ENCODE measurements at regions not wholly inside any gene's neighbourhood (a gene's known extent, or its start where the extent isn't known, plus 50 kb on each side); places are given as distances from the start of the nearest gene placed in this dataset.

DNA sequence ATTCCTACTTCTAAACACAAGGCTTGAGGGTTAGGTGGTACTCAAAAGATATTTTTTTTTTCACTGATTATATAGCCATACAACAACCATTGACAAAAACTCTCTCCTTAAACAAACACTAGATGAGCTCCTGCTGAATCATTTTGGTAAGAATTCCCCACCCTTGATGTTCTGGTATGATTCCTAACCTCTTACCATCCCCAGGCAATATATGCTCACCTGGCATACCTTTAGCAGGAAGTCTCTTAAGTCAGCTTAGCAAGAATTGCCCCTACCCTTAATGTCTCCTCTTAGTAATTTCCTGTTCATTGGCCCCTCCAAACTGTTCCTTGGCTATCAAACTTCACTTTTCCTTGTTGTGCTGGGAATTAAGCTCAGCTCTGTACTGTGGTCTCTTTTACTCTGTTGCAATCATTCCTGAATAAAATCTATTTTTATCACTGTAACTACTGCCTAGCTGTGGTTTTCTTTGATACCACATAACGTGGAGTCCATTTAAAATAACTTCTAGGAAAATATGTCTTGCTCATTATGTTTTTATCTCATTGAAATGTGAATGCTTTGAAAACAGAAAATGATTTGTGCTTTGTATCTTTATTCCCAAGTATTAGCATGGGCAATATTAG is 712.6 kb downstream of the SLC16A7 start:
- Histone ChIP-seq H3K4me3 (no peak overlapping the region), H3K9ac (no peak overlapping the region), H3K9me3 (ENCODE audit: low read depth) (no peaks in the 10 kb centered on the region), H3K36me3 (ENCODE audit: low read depth) (no peaks in the 10 kb centered on the region), H3K4me2 (ENCODE audit: unreplicated experiment) (no peak overlapping the region), H3K79me2 (ENCODE audit: insufficient read depth) (no peaks in the 10 kb centered on the region), H4K20me1 (ENCODE audit: insufficient read depth) (no peaks in the 10 kb centered on the region), H3K27me3 (replicated peaks; ENCODE audit: insufficient read depth) (no peaks in the 10 kb centered on the region), H2AFZ (no peak overlapping the region), H3K4me1 (ENCODE audit: insufficient read depth) (no peaks in the 10 kb centered on the region), H3K9me2 (ENCODE audit: insufficient read depth) (no peaks in the 10 kb centered on the region), H3K27ac (no peak overlapping the region), H3F3A (ENCODE audit: insufficient read depth) (no peaks in the 10 kb centered on the region)
- DNase-seq = peak; percentile 14
- in situ Hi-C loops (cut with MboI) = no loop called here
- WGBS, 2 experiments (ENCODE audit: low coverage in 1 of 2, low lambda C conversion rate in 2 of 2, missing lambda C conversion rate in 2 of 2) = 8 to 20% methylated on average over 1 of the region's 1 CpG
- TF ChIP-seq EZH2phosphoT487 (IDR thresholded peaks at IDR 0.05; ENCODE audit: insufficient read depth, low read depth) (no peak), EZH2 (IDR thresholded peaks at IDR 0.05; ENCODE audit: insufficient read depth, poor library complexity, severe bottlenecking) (no peak)

- H3K36me3 ChIP-seq (ENCODE audit: low read depth) = no peaks in the 10 kb centered on the region
- H3K79me2 ChIP-seq (ENCODE audit: insufficient read depth) = no peaks in the 10 kb centered on the region
- H3K4me3 ChIP-seq = no peak overlapping the region
- DNase-seq = no peak
- no peaks in the 10 kb centered on the region for H3F3A ChIP-seq (ENCODE audit: insufficient read depth)
- H2AFZ ChIP-seq = peak overlapping the region; percentile 19; the same call in 1 of the 2 replicates
- H3K4me1 ChIP-seq (ENCODE audit: insufficient read depth) = no peaks in the 10 kb centered on the region
- H3K9me3 ChIP-seq (ENCODE audit: low read depth) = no peaks in the 10 kb centered on the region
- no peak overlapping the region for H3K27ac ChIP-seq
- TF ChIP-seq EZH2phosphoT487 (IDR thresholded peaks at IDR 0.05; ENCODE audit: insufficient read depth, low read depth) (no peak), EZH2 (IDR thresholded peaks at IDR 0.05; ENCODE audit: insufficient read depth, poor library complexity, severe bottlenecking) (no peak)
- H3K27me3 ChIP-seq (replicated peaks; ENCODE audit: insufficient read depth) = no peaks in the 10 kb centered on the region
- H3K9ac ChIP-seq = no peak overlapping the region
- WGBS, 2 experiments (ENCODE audit: low coverage in 1 of 2, low lambda C conversion rate in 2 of 2, missing lambda C conversion rate in 2 of 2) = 53 to 70% methylated on average over 2 of the region's 2 CpGs
- H4K20me1 ChIP-seq (ENCODE audit: insufficient read depth) = no peaks in the 10 kb centered on the region
- no peak overlapping the region for H3K4me2 ChIP-seq (ENCODE audit: unreplicated experiment)
- H3K9me2 ChIP-seq (ENCODE audit: insufficient read depth) = no peaks in the 10 kb centered on the region
- in situ Hi-C loops (cut with MboI) = no loop called here
These were observed 716.1 kb downstream of the SLC16A7 start for GRCh38 chr12:60311940-60312339.

GRCh38 chr12:60317361-60317760 is 721.5 kb downstream of the SLC16A7 start:
- Histone ChIP-seq H4K20me1 (ENCODE audit: insufficient read depth) (no peaks in the 10 kb centered on the region), H2AFZ (peak overlapping the region; percentile 58), H3K27ac (no peak overlapping the region), H3K9me3 (ENCODE audit: low read depth) (no peaks in the 10 kb centered on the region), H3K4me1 (ENCODE audit: insufficient read depth) (no peaks in the 10 kb centered on the region), H3K9me2 (ENCODE audit: insufficient read depth) (no peaks in the 10 kb centered on the region), H3F3A (ENCODE audit: insufficient read depth) (no peaks in the 10 kb centered on the region), H3K4me2 (ENCODE audit: unreplicated experiment) (no peak overlapping the region), H3K4me3 (no peak overlapping the region), H3K9ac (no peak overlapping the region), H3K79me2 (ENCODE audit: insufficient read depth) (no peaks in the 10 kb centered on the region), H3K36me3 (ENCODE audit: low read depth) (no peaks in the 10 kb centered on the region), H3K27me3 (replicated peaks; ENCODE audit: insufficient read depth) (no peaks in the 10 kb centered on the region)
- DNase-seq = no peak
- TF ChIP-seq EZH2phosphoT487 (IDR thresholded peaks at IDR 0.05; ENCODE audit: insufficient read depth, low read depth) (no peak), EZH2 (IDR thresholded peaks at IDR 0.05; ENCODE audit: insufficient read depth, poor library complexity, severe bottlenecking) (no peak)
- in situ Hi-C loops (cut with MboI) = no loop called here
- WGBS, 2 experiments (ENCODE audit: low coverage in 1 of 2, low lambda C conversion rate in 2 of 2, missing lambda C conversion rate in 2 of 2) = 67 to 81% methylated on average over 1 of the region's 1 CpG

DNA sequence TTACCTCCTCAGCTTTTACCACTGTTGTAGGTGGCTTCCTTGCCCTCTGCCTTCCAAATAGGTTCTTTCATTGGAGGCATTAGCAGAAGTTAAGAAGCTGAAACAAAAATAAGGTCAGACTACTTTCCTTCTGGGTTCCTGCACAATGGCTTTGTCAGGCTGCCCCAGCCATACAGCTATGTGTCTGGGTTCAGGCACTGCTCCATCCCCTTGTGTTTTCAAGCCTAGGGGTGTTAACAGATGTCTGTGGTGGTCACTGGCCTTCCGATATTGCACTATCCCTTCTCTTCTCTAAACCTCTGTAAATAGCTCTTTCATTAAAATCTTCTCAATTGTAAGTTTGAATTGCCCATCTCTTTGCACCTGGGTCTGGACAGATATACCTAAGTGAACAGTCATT is 728.9 kb downstream of the SLC16A7 start:
- no peak for TF ChIP-seq EZH2phosphoT487 (IDR thresholded peaks at IDR 0.05; ENCODE audit: insufficient read depth, low read depth)
- no peak for TF ChIP-seq EZH2 (IDR thresholded peaks at IDR 0.05; ENCODE audit: insufficient read depth, poor library complexity, severe bottlenecking)
- no peak for DNase-seq
- H4K20me1 ChIP-seq (ENCODE audit: insufficient read depth) = no peaks in the 10 kb centered on the region
- no peaks in the 10 kb centered on the region for H3F3A ChIP-seq (ENCODE audit: insufficient read depth)
- no peaks in the 10 kb centered on the region for H3K36me3 ChIP-seq (ENCODE audit: low read depth)
- H3K27me3 ChIP-seq (replicated peaks; ENCODE audit: insufficient read depth) = no peaks in the 10 kb centered on the region
- H3K9ac ChIP-seq = no peak overlapping the region
- H3K27ac ChIP-seq = no peak overlapping the region
- H3K4me3 ChIP-seq = no peak overlapping the region
- no peaks in the 10 kb centered on the region for H3K9me3 ChIP-seq (ENCODE audit: low read depth)
- H3K4me2 ChIP-seq (ENCODE audit: unreplicated experiment) = no peak overlapping the region
- 81 to 88% methylated on average over 1 of the region's 1 CpG for WGBS, 2 experiments (ENCODE audit: low coverage in 1 of 2, low lambda C conversion rate in 2 of 2, missing lambda C conversion rate in 2 of 2)
- in situ Hi-C loops (cut with MboI) = no loop called here
- H2AFZ ChIP-seq = no peak overlapping the region
- H3K79me2 ChIP-seq (ENCODE audit: insufficient read depth) = no peaks in the 10 kb centered on the region
- H3K9me2 ChIP-seq (ENCODE audit: insufficient read depth) = no peaks in the 10 kb centered on the region
- no peaks in the 10 kb centered on the region for H3K4me1 ChIP-seq (ENCODE audit: insufficient read depth)

DNA sequence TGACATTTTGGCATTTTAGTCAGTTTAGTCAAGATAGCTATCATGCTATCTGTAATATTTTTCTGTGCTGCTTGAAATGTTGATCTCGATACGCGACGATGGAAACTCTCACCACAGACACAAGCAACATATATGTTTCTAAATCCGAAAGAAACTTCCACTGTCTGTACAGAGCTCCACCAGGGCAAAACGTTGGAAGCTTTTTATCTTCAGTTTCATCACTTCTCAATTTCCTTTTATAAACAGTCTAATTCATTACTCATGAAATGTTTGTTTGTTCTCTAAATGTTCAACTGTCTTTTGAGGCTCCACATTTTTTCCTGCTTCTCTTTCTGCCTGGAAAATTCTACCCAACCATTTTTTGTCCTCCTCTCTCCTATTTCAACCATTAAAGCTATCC is 737.6 kb downstream of the SLC16A7 start:
- TF ChIP-seq EZH2 (IDR thresholded peaks at IDR 0.05; ENCODE audit: insufficient read depth, poor library complexity, severe bottlenecking) (no peak), EZH2phosphoT487 (IDR thresholded peaks at IDR 0.05; ENCODE audit: insufficient read depth, low read depth) (no peak)
- Histone ChIP-seq H4K20me1 (ENCODE audit: insufficient read depth) (no peaks in the 10 kb centered on the region), H3K27ac (no peak overlapping the region), H3K4me1 (ENCODE audit: insufficient read depth) (peaks cover 9% of the 10 kb centered on the region), H3K27me3 (replicated peaks; ENCODE audit: insufficient read depth) (no peaks in the 10 kb centered on the region), H3K4me3 (no peak overlapping the region), H3K9me3 (ENCODE audit: low read depth) (no peaks in the 10 kb centered on the region), H3K79me2 (ENCODE audit: insufficient read depth) (no peaks in the 10 kb centered on the region), H3K36me3 (ENCODE audit: low read depth) (no peaks in the 10 kb centered on the region), H3K9ac (no peak overlapping the region), H2AFZ (no peak overlapping the region), H3F3A (ENCODE audit: insufficient read depth) (no peaks in the 10 kb centered on the region), H3K4me2 (ENCODE audit: unreplicated experiment) (no peak overlapping the region), H3K9me2 (ENCODE audit: insufficient read depth) (no peaks in the 10 kb centered on the region)
- in situ Hi-C loops (cut with MboI) = no loop called here
- no peak for DNase-seq
- WGBS, 2 experiments (ENCODE audit: low coverage in 1 of 2, low lambda C conversion rate in 2 of 2, missing lambda C conversion rate in 2 of 2) = 71 to 73% methylated on average over 6 of the region's 6 CpGs
